ENCODE measurements at regions not wholly inside any gene's neighbourhood (a gene's known extent, or its start where the extent isn't known, plus 50 kb on each side); places are given as distances from the start of the nearest gene placed in this dataset.
A peak's percentile ranks its signal among the peaks of the same experiment; 100 is the strongest.
"Not testable (repeated sequence)": the region's sequence is repeated elsewhere in the genome, so short reads cannot be mapped to it uniquely, and the experiment has no call there.

GRCh38 chr14:87030197-87030596 is 962.8 kb downstream of the GALC start:
- Mint-ChIP-seq H3K4me3 (no peak overlapping the region), H3K27ac (no peak overlapping the region), H3K4me1 (peaks cover 18% of the 10 kb centered on the region), H3K27me3 (ENCODE audit: low read depth, poor library complexity) (peaks cover 2% of the 10 kb centered on the region), H3K36me3 (ENCODE audit: low read depth) (no peaks in the 10 kb centered on the region), H3K9me3 (no peaks in the 10 kb centered on the region)
- TF ChIP-seq CTCF (IDR thresholded peaks at IDR 0.05): no peak
- DNase-seq: no peak

- peaks cover 20% of the 10 kb centered on the region for H3K9me3 Mint-ChIP-seq
- H3K4me3 Mint-ChIP-seq; H3K36me3 Mint-ChIP-seq (ENCODE audit: low read depth); H3K27me3 Mint-ChIP-seq (ENCODE audit: low read depth, poor library complexity): not testable (repeated sequence)
- H3K4me1 Mint-ChIP-seq: peaks cover 12% of the 10 kb centered on the region
- peak; percentile 12 for DNase-seq
- peak overlapping the region; percentile 90 for H3K27ac Mint-ChIP-seq
Measured at GRCh38 chr14:87020106-87020505, 972.9 kb downstream of the GALC start.

GRCh38 chr14:87018294-87018693 is 974.7 kb downstream of the GALC start:
- Mint-ChIP-seq H3K4me1 (peaks cover 12% of the 10 kb centered on the region), H3K27me3 (ENCODE audit: low read depth, poor library complexity) (no peaks in the 10 kb centered on the region), H3K4me3 (no peak overlapping the region), H3K9me3 (peaks cover 20% of the 10 kb centered on the region), H3K36me3 (ENCODE audit: low read depth) (peaks cover 5% of the 10 kb centered on the region), H3K27ac (no peak overlapping the region)
- no peak for DNase-seq
- no peak for TF ChIP-seq CTCF (IDR thresholded peaks at IDR 0.05)

GRCh38 chr14:87017335-87017734 is 975.6 kb downstream of the GALC start:
- Mint-ChIP-seq H3K4me1 (peaks cover 12% of the 10 kb centered on the region), H3K9me3 (peaks cover 20% of the 10 kb centered on the region), H3K27ac (no peak overlapping the region), H3K27me3 (ENCODE audit: low read depth, poor library complexity) (no peaks in the 10 kb centered on the region), H3K36me3 (ENCODE audit: low read depth) (peaks cover 5% of the 10 kb centered on the region), H3K4me3 (no peak overlapping the region)
- DNase-seq: no peak
- no peak for TF ChIP-seq CTCF (IDR thresholded peaks at IDR 0.05)

GRCh38 chr14:87014856-87015255 is 978.1 kb downstream of the GALC start:
- H3K27ac Mint-ChIP-seq: no peak overlapping the region

GRCh38 chr14:87013583-87013982 is 979.4 kb downstream of the GALC start:
- no peak for TF ChIP-seq CTCF (IDR thresholded peaks at IDR 0.05)
- H3K9me3 Mint-ChIP-seq: peaks cover 6% of the 10 kb centered on the region
- no peaks in the 10 kb centered on the region for H3K4me1 Mint-ChIP-seq

More at GRCh38 chr14:87014856-87015255, 978.1 kb downstream of the GALC start:
- Mint-ChIP-seq H3K27me3 (ENCODE audit: low read depth, poor library complexity) (no peaks in the 10 kb centered on the region), H3K4me1 (peaks cover under 1% of the 10 kb centered on the region), H3K9me3 (peaks cover 5% of the 10 kb centered on the region), H3K4me3 (no peak overlapping the region), H3K36me3 (ENCODE audit: low read depth) (no peaks in the 10 kb centered on the region)
- no peak for TF ChIP-seq CTCF (IDR thresholded peaks at IDR 0.05)
- no peak for DNase-seq

More at GRCh38 chr14:87013583-87013982, 979.4 kb downstream of the GALC start:
- no peak for DNase-seq
- no peaks in the 10 kb centered on the region for H3K36me3 Mint-ChIP-seq (ENCODE audit: low read depth)
- no peaks in the 10 kb centered on the region for H3K27me3 Mint-ChIP-seq (ENCODE audit: low read depth, poor library complexity)
- no peak overlapping the region for H3K4me3 Mint-ChIP-seq
- no peak overlapping the region for H3K27ac Mint-ChIP-seq

Measured in nephron progenitor cell (in vitro differentiated cells).